K562 (cell line): ENCODE measurements at regions not wholly inside any gene's neighbourhood (a gene's known extent, or its start where the extent isn't known, plus 50 kb on each side); places are given as distances from the start of the nearest gene placed in this dataset.

Source experiments
- BRCA1 ChIP-seq, 2 experiments: fragments of 450-650 bp in 1 of 2; sonication (generic) in 1 of 2; formaldehyde crosslinking in 1 of 2; IDR thresholded peaks; 2 replicates each; pipeline versions ENCODE4 v1.5.0 to v1.6.1; 2017 to 2020; ENCODE audit warnings: mild to moderate bottlenecking in 1 of 2, missing genetic modification reagents in 1 of 2
- CAMTA2 ChIP-seq: fragments of 250-450 bp; sonication (Bioruptor Pico); conservative IDR thresholded peaks from 2 replicates; pipeline ENCODE4 v1.5.1; 2022
- CBFB ChIP-seq: sonication (generic); formaldehyde crosslinking; IDR thresholded peaks from 2 replicates; pipeline ENCODE4 v1.4.0; 2020; ENCODE audit warnings: mild to moderate bottlenecking, missing genetic modification reagents
- ETV1 ChIP-seq: fragments of 450-650 bp; conservative IDR thresholded peaks from 2 replicates; pipeline ENCODE4 v1.6.1; 2016; ENCODE audit warnings: missing genetic modification characterization, control low read depth, low read depth, missing compliant biosample characterization
- GATA2 ChIP-seq: sonication (generic); formaldehyde crosslinking; IDR thresholded peaks from 2 replicates; pipeline ENCODE4 v1.4.0; 2020; ENCODE audit warnings: mild to moderate bottlenecking, missing genetic modification reagents
- KAT7 ChIP-seq: sonication (generic); formaldehyde crosslinking; IDR thresholded peaks from 2 replicates; pipeline ENCODE4 v1.8.0; 2022; ENCODE audit warnings: missing genetic modification reagents, mild to moderate bottlenecking, borderline replicate concordance
- MBD2 ChIP-seq: sonication (generic); IDR thresholded peaks from 2 replicates; pipeline ENCODE4 v1.6.1; 2016; ENCODE audit warnings: low read depth, borderline replicate concordance
- NCOA1 ChIP-seq: fragments of 450-650 bp; IDR thresholded peaks from 2 replicates; pipeline ENCODE4 v1.6.1; 2016; ENCODE audit warnings: low read depth
- SREBF1 ChIP-seq: fragments of 150-350 bp; IDR thresholded peaks from 2 replicates; pipeline ENCODE4 v1.6.1; 2014; ENCODE audit warnings: antibody characterized with exemption, low read depth, low read length, borderline replicate concordance
- SRSF1 ChIP-seq: fragments of 200-400 bp; formaldehyde crosslinking; IDR thresholded peaks from 2 replicates; pipeline ENCODE4 v1.6.1; 2017; ENCODE audit warnings: mild to moderate bottlenecking, low read depth, low read length, moderate library complexity
- SUPT5H ChIP-seq: fragments of 450-650 bp; IDR thresholded peaks from 2 replicates; pipeline ENCODE4 v1.6.1; 2016
- ZNF274 ChIP-seq: IDR thresholded peaks from 2 replicates; pipeline ENCODE4 v1.6.1; 2011; ENCODE audit warnings: low read depth, mild to moderate bottlenecking, low read length, moderate library complexity, borderline replicate concordance
- ZNF316 ChIP-seq: fragments of 450-650 bp; IDR thresholded peaks from 2 replicates; pipeline ENCODE4 v1.6.1; 2016
- ZNF445 ChIP-seq: fragments of 250-450 bp; sonication (Bioruptor Pico); IDR thresholded peaks from 2 replicates; pipeline ENCODE4 v1.4.0; 2020; ENCODE audit warnings: low read depth, mild to moderate bottlenecking, moderate library complexity
- ZNF780A ChIP-seq: fragments of 250-450 bp; sonication (Bioruptor Pico); IDR thresholded peaks from 2 replicates; pipeline ENCODE4 v1.5.0; 2021; ENCODE audit warnings: mild to moderate bottlenecking
- TF ChIP-seq, protein P1 (sequence below), 2 experiments: IDR thresholded peaks in 1 of 2; conservative IDR thresholded peaks in 1 of 2; 2 replicates each; pipeline ENCODE4 v1.6.1; 2016; ENCODE audit warnings: low read depth in 2 of 2, mild to moderate bottlenecking in 1 of 2, missing compliant biosample characterization in 1 of 2, missing genetic modification characterization in 1 of 2, moderate library complexity in 1 of 2
- TF ChIP-seq, protein P2 (sequence below), 2 experiments: fragments of 450-650 bp; formaldehyde crosslinking in 1 of 2; IDR thresholded peaks; 2 replicates each; pipeline versions ENCODE4 v1.4.0 to v1.6.1; 2014 to 2020; ENCODE audit warnings: mild to moderate bottlenecking in 2 of 2, borderline replicate concordance in 1 of 2, low read depth in 1 of 2
- TF ChIP-seq, protein P3 (sequence below): fragments of 450-650 bp; formaldehyde crosslinking; IDR thresholded peaks from 2 replicates; pipeline ENCODE4 v1.4.0; 2020; ENCODE audit warnings: mild to moderate bottlenecking, moderate library complexity

DNA sequence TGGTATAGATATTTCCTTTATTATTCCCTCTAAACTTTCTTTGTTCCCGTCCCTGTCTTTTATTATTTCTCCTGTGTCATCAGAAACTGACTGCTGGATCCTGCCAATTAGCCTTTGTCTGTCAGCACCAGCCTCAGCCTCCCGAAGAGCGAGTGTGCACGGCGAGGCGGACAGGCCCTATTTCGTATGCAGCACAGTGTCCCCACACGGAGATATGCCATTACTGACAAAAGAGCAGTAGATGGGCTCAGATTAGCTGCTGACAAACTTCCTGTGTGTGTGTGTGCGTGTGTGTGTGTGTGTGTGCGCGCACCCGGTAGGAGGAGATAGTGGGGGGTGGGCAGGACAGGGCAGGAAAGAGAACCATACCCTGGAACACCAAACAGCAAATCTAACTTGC lies 99.5 kb upstream of the ZFP64 start (continued):
- TF ChIP-seq, protein P1, sequence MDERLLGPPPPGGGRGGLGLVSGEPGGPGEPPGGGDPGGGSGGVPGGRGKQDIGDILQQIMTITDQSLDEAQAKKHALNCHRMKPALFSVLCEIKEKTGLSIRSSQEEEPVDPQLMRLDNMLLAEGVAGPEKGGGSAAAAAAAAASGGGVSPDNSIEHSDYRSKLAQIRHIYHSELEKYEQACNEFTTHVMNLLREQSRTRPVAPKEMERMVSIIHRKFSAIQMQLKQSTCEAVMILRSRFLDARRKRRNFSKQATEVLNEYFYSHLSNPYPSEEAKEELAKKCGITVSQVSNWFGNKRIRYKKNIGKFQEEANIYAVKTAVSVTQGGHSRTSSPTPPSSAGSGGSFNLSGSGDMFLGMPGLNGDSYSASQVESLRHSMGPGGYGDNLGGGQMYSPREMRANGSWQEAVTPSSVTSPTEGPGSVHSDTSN (CRISPR knock-in tag; IDR thresholded peaks at IDR 0.05; ENCODE audit: low read depth), result no peak
- TF ChIP-seq, protein P1 (tag; conservative IDR thresholded peaks at IDR 0.05; ENCODE audit: low read depth), result peak; percentile 39; the same call in 1 of the 2 replicates
- TF ChIP-seq ETV1 (tag), result peak; percentile 92
- no peak for TF ChIP-seq ZNF274
- TF ChIP-seq, protein P2, sequence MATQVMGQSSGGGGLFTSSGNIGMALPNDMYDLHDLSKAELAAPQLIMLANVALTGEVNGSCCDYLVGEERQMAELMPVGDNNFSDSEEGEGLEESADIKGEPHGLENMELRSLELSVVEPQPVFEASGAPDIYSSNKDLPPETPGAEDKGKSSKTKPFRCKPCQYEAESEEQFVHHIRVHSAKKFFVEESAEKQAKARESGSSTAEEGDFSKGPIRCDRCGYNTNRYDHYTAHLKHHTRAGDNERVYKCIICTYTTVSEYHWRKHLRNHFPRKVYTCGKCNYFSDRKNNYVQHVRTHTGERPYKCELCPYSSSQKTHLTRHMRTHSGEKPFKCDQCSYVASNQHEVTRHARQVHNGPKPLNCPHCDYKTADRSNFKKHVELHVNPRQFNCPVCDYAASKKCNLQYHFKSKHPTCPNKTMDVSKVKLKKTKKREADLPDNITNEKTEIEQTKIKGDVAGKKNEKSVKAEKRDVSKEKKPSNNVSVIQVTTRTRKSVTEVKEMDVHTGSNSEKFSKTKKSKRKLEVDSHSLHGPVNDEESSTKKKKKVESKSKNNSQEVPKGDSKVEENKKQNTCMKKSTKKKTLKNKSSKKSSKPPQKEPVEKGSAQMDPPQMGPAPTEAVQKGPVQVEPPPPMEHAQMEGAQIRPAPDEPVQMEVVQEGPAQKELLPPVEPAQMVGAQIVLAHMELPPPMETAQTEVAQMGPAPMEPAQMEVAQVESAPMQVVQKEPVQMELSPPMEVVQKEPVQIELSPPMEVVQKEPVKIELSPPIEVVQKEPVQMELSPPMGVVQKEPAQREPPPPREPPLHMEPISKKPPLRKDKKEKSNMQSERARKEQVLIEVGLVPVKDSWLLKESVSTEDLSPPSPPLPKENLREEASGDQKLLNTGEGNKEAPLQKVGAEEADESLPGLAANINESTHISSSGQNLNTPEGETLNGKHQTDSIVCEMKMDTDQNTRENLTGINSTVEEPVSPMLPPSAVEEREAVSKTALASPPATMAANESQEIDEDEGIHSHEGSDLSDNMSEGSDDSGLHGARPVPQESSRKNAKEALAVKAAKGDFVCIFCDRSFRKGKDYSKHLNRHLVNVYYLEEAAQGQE (IDR thresholded peaks at IDR 0.05; ENCODE audit: borderline replicate concordance), result no peak
- TF ChIP-seq, protein P2 (CRISPR knock-in tag; IDR thresholded peaks at IDR 0.05; ENCODE audit: low read depth), result no peak
- no peak for TF ChIP-seq ZNF445 (CRISPR knock-in tag)
- TF ChIP-seq ZNF780A (CRISPR knock-in tag), result no peak
- TF ChIP-seq SRSF1, result no peak
- TF ChIP-seq CAMTA2 (CRISPR knock-in tag), result no peak
- peak; percentile 34 for TF ChIP-seq ZNF316
- no peak for TF ChIP-seq BRCA1 (IDR thresholded peaks at IDR 0.05)
- no peak for TF ChIP-seq BRCA1 (CRISPR knock-in tag; IDR thresholded peaks at IDR 0.05)
- TF ChIP-seq, protein P3, sequence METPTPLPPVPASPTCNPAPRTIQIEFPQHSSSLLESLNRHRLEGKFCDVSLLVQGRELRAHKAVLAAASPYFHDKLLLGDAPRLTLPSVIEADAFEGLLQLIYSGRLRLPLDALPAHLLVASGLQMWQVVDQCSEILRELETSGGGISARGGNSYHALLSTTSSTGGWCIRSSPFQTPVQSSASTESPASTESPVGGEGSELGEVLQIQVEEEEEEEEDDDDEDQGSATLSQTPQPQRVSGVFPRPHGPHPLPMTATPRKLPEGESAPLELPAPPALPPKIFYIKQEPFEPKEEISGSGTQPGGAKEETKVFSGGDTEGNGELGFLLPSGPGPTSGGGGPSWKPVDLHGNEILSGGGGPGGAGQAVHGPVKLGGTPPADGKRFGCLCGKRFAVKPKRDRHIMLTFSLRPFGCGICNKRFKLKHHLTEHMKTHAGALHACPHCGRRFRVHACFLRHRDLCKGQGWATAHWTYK (CRISPR knock-in tag), result no peak
- no peak for TF ChIP-seq MBD2
- no peak for TF ChIP-seq SUPT5H
- no peak for TF ChIP-seq KAT7 (CRISPR knock-in tag)
- peak; percentile 41; the same call in 1 of the 2 replicates for TF ChIP-seq GATA2
- TF ChIP-seq NCOA1, result no peak
- TF ChIP-seq SREBF1, result no peak
- TF ChIP-seq CBFB (CRISPR knock-in tag), result no peak
